ENCODE measurements at regions not wholly inside any gene's neighbourhood (a gene's known extent, or its start where the extent isn't known, plus 50 kb on each side); places are given as distances from the start of the nearest gene placed in this dataset.

DNA sequence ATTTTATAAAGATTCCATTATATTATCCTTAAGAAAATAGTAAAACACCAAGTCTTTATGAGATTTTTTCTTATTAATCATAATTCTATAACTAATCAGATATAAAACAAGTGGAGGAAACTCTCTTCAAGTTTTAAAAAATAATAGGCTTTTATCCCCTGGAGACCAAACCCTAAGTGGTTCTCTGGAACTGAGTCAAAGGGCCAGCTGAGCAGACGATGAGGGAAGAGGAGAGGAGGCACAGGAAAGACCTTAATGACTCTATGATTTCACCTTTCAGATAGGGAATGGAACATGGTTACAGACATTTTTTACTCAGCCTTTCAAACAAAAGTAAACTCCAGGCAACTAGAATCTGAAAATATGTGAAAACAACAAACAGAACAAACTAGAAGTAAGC, 201.8 kb downstream of the SLC39A8 start:
- Histone ChIP-seq H3K4me3 (no peak overlapping the region), H3K27me3 (replicated peaks) (no peaks in the 10 kb centered on the region), H3K36me3 (no peaks in the 10 kb centered on the region), H3K27ac (no peak overlapping the region), H3K9me3 (replicated peaks) (no peaks in the 10 kb centered on the region), H3K4me1 (replicated peaks) (peaks cover 11% of the 10 kb centered on the region)
- DNase-seq (ENCODE audit: low read depth in 1 of 2, low spot score in 2 of 2) = no peak

DNA sequence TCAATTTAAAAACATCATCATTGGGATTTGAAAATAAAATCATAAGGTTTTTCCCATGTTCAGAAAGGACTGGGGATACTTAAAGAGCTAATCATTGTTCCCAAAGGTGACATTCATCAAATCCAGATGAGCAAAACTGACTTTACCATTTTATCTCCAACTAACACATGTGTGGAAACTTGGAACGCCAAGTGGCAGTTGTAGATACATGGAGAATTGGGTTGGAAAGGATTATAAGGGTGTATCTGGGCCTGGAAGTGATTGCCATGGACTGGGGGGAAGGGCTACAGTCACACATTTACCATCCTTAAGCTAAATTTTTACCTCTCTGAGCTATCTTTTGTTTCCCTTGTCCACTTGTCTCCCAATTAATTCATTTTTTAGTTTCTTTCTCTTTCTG, 203.4 kb downstream of the SLC39A8 start:
- Histone ChIP-seq H3K4me1 (replicated peaks) (peaks cover 11% of the 10 kb centered on the region), H3K9me3 (replicated peaks) (no peaks in the 10 kb centered on the region), H3K36me3 (no peaks in the 10 kb centered on the region), H3K27ac (no peak overlapping the region), H3K4me3 (no peak overlapping the region), H3K27me3 (replicated peaks) (no peaks in the 10 kb centered on the region)
- DNase-seq (ENCODE audit: low read depth in 1 of 2, low spot score in 2 of 2) = no peak

DNA sequence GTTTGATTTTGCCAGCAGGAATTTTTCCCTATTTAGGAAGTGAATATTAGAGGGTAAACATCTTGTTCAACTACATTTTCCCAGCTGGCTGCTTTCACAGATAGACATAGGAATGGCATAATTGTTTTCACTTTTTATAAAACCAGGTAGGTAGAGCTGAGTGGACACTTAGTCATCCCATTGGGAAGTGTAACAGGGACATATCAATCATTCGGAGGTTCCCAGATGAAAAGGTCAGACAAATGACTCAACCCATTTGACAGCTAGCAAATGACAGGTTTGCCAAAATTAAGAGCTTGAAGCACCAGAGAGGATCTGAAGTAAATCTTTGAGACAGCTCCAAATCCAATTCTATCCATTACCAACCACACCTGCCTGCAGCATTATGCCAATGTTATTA, 205.3 kb downstream of the SLC39A8 start:
- DNase-seq (ENCODE audit: low read depth in 1 of 2, low spot score in 2 of 2) = no peak
- no peaks in the 10 kb centered on the region for H3K4me1 ChIP-seq (replicated peaks)

DNA sequence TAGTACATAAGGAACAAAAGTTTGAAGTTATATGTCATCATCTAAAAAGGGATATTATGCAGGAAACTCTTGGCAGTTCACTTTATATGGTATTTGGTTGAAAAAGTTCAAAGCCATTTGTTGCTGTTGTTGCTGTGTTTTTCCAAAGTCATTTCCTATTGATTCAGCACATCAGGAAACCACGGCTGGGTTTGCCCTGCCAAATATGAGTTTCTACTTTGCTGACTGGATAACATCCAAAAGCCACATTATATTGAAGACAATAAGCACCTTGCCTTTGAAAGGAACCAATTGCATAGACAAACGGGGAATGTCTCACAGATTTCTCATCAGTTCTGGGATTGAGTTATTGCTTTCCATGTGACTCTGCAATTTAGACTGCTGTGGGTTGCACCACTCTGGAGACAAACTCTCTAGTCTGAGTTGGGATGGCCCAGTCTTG, 206.1 kb downstream of the SLC39A8 start:
- no peak overlapping the region for H3K27ac ChIP-seq
- DNase-seq (ENCODE audit: low read depth in 1 of 2, low spot score in 2 of 2) = no peak
- no peaks in the 10 kb centered on the region for H3K36me3 ChIP-seq
- no peaks in the 10 kb centered on the region for H3K27me3 ChIP-seq (replicated peaks)
- H3K4me3 ChIP-seq = no peak overlapping the region
- no peaks in the 10 kb centered on the region for H3K4me1 ChIP-seq (replicated peaks)
- no peaks in the 10 kb centered on the region for H3K9me3 ChIP-seq (replicated peaks)

More for the DNA sequence above, 205.3 kb downstream of the SLC39A8 start:
- Histone ChIP-seq H3K9me3 (replicated peaks) (no peaks in the 10 kb centered on the region), H3K36me3 (no peaks in the 10 kb centered on the region), H3K27me3 (replicated peaks) (no peaks in the 10 kb centered on the region), H3K27ac (no peak overlapping the region), H3K4me3 (no peak overlapping the region)

DNA sequence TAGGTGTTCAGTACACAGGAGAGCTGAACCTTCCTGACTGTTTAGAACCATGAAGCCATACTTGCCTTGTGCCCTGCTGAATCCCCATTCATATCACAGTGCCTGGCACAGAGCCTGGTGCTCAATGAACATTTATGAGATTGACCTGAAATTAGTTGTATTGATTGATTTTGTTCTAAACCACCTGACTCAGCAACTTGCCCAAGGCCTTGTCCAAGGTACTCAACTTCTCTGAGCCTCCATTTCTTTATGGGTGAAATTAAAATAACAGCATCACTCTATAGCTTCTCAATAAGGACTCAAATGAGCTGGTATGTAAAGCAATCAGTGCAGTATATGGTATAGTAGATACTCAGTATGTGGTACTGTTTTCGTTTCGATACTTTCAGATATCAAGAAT, 208.1 kb downstream of the SLC39A8 start:
- Histone ChIP-seq H3K27me3 (replicated peaks) (no peaks in the 10 kb centered on the region), H3K36me3 (no peaks in the 10 kb centered on the region), H3K4me3 (no peak overlapping the region), H3K9me3 (replicated peaks) (no peaks in the 10 kb centered on the region), H3K4me1 (replicated peaks) (no peaks in the 10 kb centered on the region), H3K27ac (no peak overlapping the region)
- DNase-seq (ENCODE audit: low read depth in 1 of 2, low spot score in 2 of 2) = no peak

DNA sequence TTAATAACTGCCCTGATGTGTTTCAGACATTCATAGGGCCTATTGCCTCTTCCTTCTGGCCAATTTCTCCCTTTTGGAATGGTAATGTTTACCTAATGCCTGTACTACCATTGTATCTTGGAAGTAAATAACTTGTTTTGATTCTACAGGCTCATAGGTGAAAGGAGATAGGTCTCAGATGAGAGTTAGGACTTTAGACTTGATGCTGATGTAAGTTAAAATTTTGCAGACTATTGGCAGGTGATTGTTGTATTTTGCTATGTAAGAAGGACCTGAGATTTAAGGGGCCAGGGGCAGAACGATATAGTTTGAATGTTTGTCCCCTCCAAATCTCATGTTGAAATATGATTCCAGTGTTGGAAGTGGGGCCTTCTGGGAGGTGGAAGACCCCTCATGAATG, 215.5 kb downstream of the SLC39A8 start:
- Histone ChIP-seq H3K4me1 (replicated peaks) (no peaks in the 10 kb centered on the region), H3K27ac (no peak overlapping the region), H3K27me3 (replicated peaks) (no peaks in the 10 kb centered on the region), H3K9me3 (replicated peaks) (no peaks in the 10 kb centered on the region), H3K4me3 (no peak overlapping the region), H3K36me3 (no peaks in the 10 kb centered on the region)
- no peak for DNase-seq (ENCODE audit: low read depth in 1 of 2, low spot score in 2 of 2)
